H9 (cell line): ENCODE measurements at regions not wholly inside any gene's neighbourhood (a gene's known extent, or its start where the extent isn't known, plus 50 kb on each side); places are given as distances from the start of the nearest gene placed in this dataset.

Source experiments
- DNase-seq: peaks from one replicate; pipeline ENCODE4 v3.0.0-alpha.2; 2017
- H2AFZ ChIP-seq: one replicate; pipeline ENCODE4 v1.6.1; 2013; ENCODE audit warnings: mild to moderate bottlenecking, low read length, control low read depth, moderate library complexity
- H2AK5ac ChIP-seq: 2 replicates; pipeline ENCODE4 v1.6.1; 2013; ENCODE audit warnings: low read length, control low read depth, mixed read lengths; ENCODE audit not compliant: insufficient read length
- H2BK120ac ChIP-seq: one replicate; pipeline ENCODE4 v1.6.1; 2013; ENCODE audit warnings: low read depth, mild to moderate bottlenecking, low read length, control low read depth, inconsistent platforms; ENCODE audit not compliant: poor library complexity, severe bottlenecking
- H2BK12ac ChIP-seq: 2 replicates; pipeline ENCODE4 v1.6.1; 2013; ENCODE audit warnings: low read length, control low read depth, mixed read lengths, low read depth; ENCODE audit not compliant: insufficient read length
- H2BK15ac ChIP-seq: 2 replicates; pipeline ENCODE4 v1.6.1; 2013; ENCODE audit warnings: low read depth, low read length, control low read depth
- H2BK20ac ChIP-seq: one replicate; pipeline ENCODE4 v1.6.1; 2013; ENCODE audit warnings: low read depth, mild to moderate bottlenecking, low read length, control low read depth, inconsistent platforms; ENCODE audit not compliant: poor library complexity, severe bottlenecking
- H2BK5ac ChIP-seq: 2 replicates; pipeline ENCODE4 v1.6.1; 2013; ENCODE audit warnings: low read length, control low read depth, mixed read lengths; ENCODE audit not compliant: insufficient read length
- H3K14ac ChIP-seq: 2 replicates; pipeline ENCODE4 v1.6.1; 2013; ENCODE audit warnings: low read length, control low read depth; ENCODE audit not compliant: insufficient read depth
- H3K18ac ChIP-seq: 2 replicates; pipeline ENCODE4 v1.6.1; 2013; ENCODE audit warnings: low read depth, mild to moderate bottlenecking, mixed read lengths, low read length, control low read depth; ENCODE audit not compliant: insufficient read length
- H3K23ac ChIP-seq: 2 replicates; pipeline ENCODE4 v1.6.1; 2013; ENCODE audit warnings: low read length, control low read depth, mixed read lengths, low read depth; ENCODE audit not compliant: insufficient read length
- H3K23me2 ChIP-seq: 2 replicates; pipeline ENCODE4 v1.6.1; 2013; ENCODE audit warnings: low read depth, mild to moderate bottlenecking, mixed read lengths, low read length, control low read depth; ENCODE audit not compliant: insufficient read length, poor library complexity, severe bottlenecking
- H3K27ac ChIP-seq: 2 replicates; pipeline ENCODE4 v1.5.1; 2013; ENCODE audit warnings: low read length, control low read depth, mixed read lengths, low read depth; ENCODE audit not compliant: insufficient read length
- H3K27me3 ChIP-seq: 2 replicates; pipeline ENCODE4 v1.6.1; 2013; ENCODE audit warnings: low read length, control low read depth, inconsistent platforms; ENCODE audit not compliant: insufficient read depth
- H3K4ac ChIP-seq: 2 replicates; pipeline ENCODE4 v1.6.1; 2013; ENCODE audit warnings: low read depth, mild to moderate bottlenecking, control low read depth, inconsistent platforms, low read length, moderate library complexity
- H3K4me1 ChIP-seq: 2 replicates; pipeline ENCODE4 v1.6.1; 2013; ENCODE audit warnings: low read length, control low read depth, inconsistent platforms; ENCODE audit not compliant: insufficient read depth
- H3K4me2 ChIP-seq: 2 replicates; pipeline ENCODE4 v1.6.1; 2013; ENCODE audit warnings: low read length, control low read depth, mixed read lengths; ENCODE audit not compliant: insufficient read length, insufficient read depth
- H3K56ac ChIP-seq: 2 replicates; pipeline ENCODE4 v1.6.1; 2013; ENCODE audit warnings: low read depth, mild to moderate bottlenecking, mixed read lengths, low read length, control low read depth; ENCODE audit not compliant: insufficient read length
- H3K79me1 ChIP-seq: 2 replicates; pipeline ENCODE4 v1.6.1; 2013; ENCODE audit warnings: low read depth, mild to moderate bottlenecking, moderate library complexity, low read length, control low read depth, inconsistent platforms; ENCODE audit not compliant: insufficient read depth, poor library complexity, severe bottlenecking
- H3K79me2 ChIP-seq: 2 replicates; pipeline ENCODE4 v1.6.1; 2013; ENCODE audit warnings: low read length, control low read depth, inconsistent platforms; ENCODE audit not compliant: insufficient read depth
- H3K9ac ChIP-seq: 2 replicates; pipeline ENCODE4 v1.6.1; 2013; ENCODE audit warnings: low read length, control low read depth, mixed read lengths; ENCODE audit not compliant: insufficient read length; ENCODE audit errors: extremely low read depth
- H3K9me3 ChIP-seq: one replicate; pipeline ENCODE4 v1.6.1; 2013; ENCODE audit warnings: low read depth, low read length, inconsistent platforms; ENCODE audit not compliant: control insufficient read depth
- H3T11ph ChIP-seq: one replicate; pipeline ENCODE4 v1.6.1; 2013; ENCODE audit warnings: mild to moderate bottlenecking, low read length, control low read depth, inconsistent platforms
- H4K20me1 ChIP-seq: one replicate; pipeline ENCODE4 v1.6.1; 2013; ENCODE audit not compliant: control insufficient read depth, insufficient read length, insufficient read depth
- H4K5ac ChIP-seq: 2 replicates; pipeline ENCODE4 v1.6.1; 2013; ENCODE audit warnings: low read depth, mild to moderate bottlenecking, mixed read lengths, low read length, control low read depth; ENCODE audit not compliant: insufficient read length
- H4K8ac ChIP-seq: replicated peaks from 2 replicates; pipeline ENCODE4 v1.6.1; 2013; ENCODE audit warnings: low read length, control low read depth, mixed read lengths, low read depth; ENCODE audit not compliant: insufficient read length
- H4K91ac ChIP-seq: 2 replicates; pipeline ENCODE4 v1.6.1; 2013; ENCODE audit warnings: low read depth, mild to moderate bottlenecking, moderate library complexity, mixed read lengths, low read length, control low read depth; ENCODE audit not compliant: insufficient read length
- H3K27ac Mint-ChIP-seq, 3 experiments: 2 replicates in 2 of 3; 3 replicates in 1 of 3; pipeline ENCODE4 v1.8.0; 2020 to 2021; ENCODE audit warnings: mixed read lengths in 3 of 3, mild to moderate bottlenecking in 1 of 3, moderate library complexity in 1 of 3
- H3K27me3 Mint-ChIP-seq: 2 replicates; pipeline ENCODE4 v1.8.0; 2021; ENCODE audit warnings: low read depth, mild to moderate bottlenecking, moderate library complexity, mixed read lengths
- H3K36me3 Mint-ChIP-seq, 3 experiments: 2 replicates in 2 of 3; 3 replicates in 1 of 3; pipeline ENCODE4 v1.8.0; 2020 to 2021; ENCODE audit warnings: low read depth in 3 of 3, mixed read lengths in 3 of 3; ENCODE audit not compliant: insufficient read depth in 1 of 3
- H3K4me1 Mint-ChIP-seq, 2 experiments: 2 replicates each; pipeline ENCODE4 v1.8.0; 2020; ENCODE audit warnings: mixed read lengths in 2 of 2
- H3K4me3 Mint-ChIP-seq, 2 experiments: 2 replicates in 1 of 2; 3 replicates in 1 of 2; pipeline ENCODE4 v1.8.0; 2020 to 2021; ENCODE audit warnings: mild to moderate bottlenecking in 2 of 2, mixed read lengths in 2 of 2, moderate library complexity in 1 of 2
- H3K9me3 Mint-ChIP-seq, 2 experiments: 2 replicates in 1 of 2; 3 replicates in 1 of 2; pipeline ENCODE4 v1.8.0; 2020; ENCODE audit warnings: mild to moderate bottlenecking in 2 of 2, mixed read lengths in 2 of 2, moderate library complexity in 1 of 2
- whole genome bisulfite sequencing: extraction: QIAGEN DNeasy Blood & Tissue Kit; methylation state at CpG from one replicate; pipeline ENCODE4 v1.1.7; 2013; ENCODE audit warnings: missing lambda C conversion rate, low lambda C conversion rate, mixed read lengths; ENCODE audit not compliant: insufficient read length; ENCODE audit errors: extremely low coverage; 5-methylcytosine and 5-hydroxymethylcytosine counted together
- TF ChIP-seq, protein P1 (sequence below): fragments of 200-600 bp; sonication (generic); conservative IDR thresholded peaks from 3 replicates; pipeline ENCODE4 v1.8.0; 2021; ENCODE audit warnings: antibody characterized with exemption, mild to moderate bottlenecking

- no peak overlapping the region for H2AFZ ChIP-seq
- H3K4ac ChIP-seq, result no peak overlapping the region
- no peak for DNase-seq
- no peak overlapping the region for H3T11ph ChIP-seq
- no peak overlapping the region for H2BK20ac ChIP-seq
- H3K23ac ChIP-seq, result no peak overlapping the region
- no peaks in the 10 kb centered on the region for H4K20me1 ChIP-seq
- H3K27ac ChIP-seq, result peak overlapping the region; percentile 17
- Mint-ChIP-seq H3K4me1 (peaks cover 77 to 80% of the 10 kb centered on the region in 2 experiments), H3K27me3 (no peaks in the 10 kb centered on the region), H3K27ac (peak overlapping the region in 1 of 3 experiments; percentile 85; a peak in 2 of 7 replicates), H3K4me3 (no peak overlapping the region), H3K9me3 (no peaks in the 10 kb centered on the region), H3K36me3 (no peaks in the 10 kb centered on the region; a peak in 1 of 7 replicates)
- peaks cover 25% of the 10 kb centered on the region; the same call in 1 of the 2 replicates for H3K4me1 ChIP-seq
- no peak overlapping the region for H2BK12ac ChIP-seq
- H3K14ac ChIP-seq, result no peak overlapping the region
- no peak overlapping the region for H2BK15ac ChIP-seq
- no peak overlapping the region for H3K18ac ChIP-seq
- H2AK5ac ChIP-seq, result no peak overlapping the region
- H3K27me3 ChIP-seq, result no peaks in the 10 kb centered on the region
- H4K91ac ChIP-seq, result no peak overlapping the region
- no peak overlapping the region for H2BK120ac ChIP-seq
- no peaks in the 10 kb centered on the region for H3K79me2 ChIP-seq
- H4K5ac ChIP-seq, result no peak overlapping the region
- no peaks in the 10 kb centered on the region for H3K23me2 ChIP-seq
- no CpG with 5 or more reads among the region's 3 CpGs for WGBS
- no peak overlapping the region for H3K9ac ChIP-seq
- H3K9me3 ChIP-seq, result no peaks in the 10 kb centered on the region
- no peaks in the 10 kb centered on the region for H3K79me1 ChIP-seq
- TF ChIP-seq, protein P1, sequence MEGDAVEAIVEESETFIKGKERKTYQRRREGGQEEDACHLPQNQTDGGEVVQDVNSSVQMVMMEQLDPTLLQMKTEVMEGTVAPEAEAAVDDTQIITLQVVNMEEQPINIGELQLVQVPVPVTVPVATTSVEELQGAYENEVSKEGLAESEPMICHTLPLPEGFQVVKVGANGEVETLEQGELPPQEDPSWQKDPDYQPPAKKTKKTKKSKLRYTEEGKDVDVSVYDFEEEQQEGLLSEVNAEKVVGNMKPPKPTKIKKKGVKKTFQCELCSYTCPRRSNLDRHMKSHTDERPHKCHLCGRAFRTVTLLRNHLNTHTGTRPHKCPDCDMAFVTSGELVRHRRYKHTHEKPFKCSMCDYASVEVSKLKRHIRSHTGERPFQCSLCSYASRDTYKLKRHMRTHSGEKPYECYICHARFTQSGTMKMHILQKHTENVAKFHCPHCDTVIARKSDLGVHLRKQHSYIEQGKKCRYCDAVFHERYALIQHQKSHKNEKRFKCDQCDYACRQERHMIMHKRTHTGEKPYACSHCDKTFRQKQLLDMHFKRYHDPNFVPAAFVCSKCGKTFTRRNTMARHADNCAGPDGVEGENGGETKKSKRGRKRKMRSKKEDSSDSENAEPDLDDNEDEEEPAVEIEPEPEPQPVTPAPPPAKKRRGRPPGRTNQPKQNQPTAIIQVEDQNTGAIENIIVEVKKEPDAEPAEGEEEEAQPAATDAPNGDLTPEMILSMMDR, result no peak
- no peak overlapping the region for H3K4me2 ChIP-seq
- no peak overlapping the region for H3K56ac ChIP-seq
- no peak overlapping the region for H2BK5ac ChIP-seq
- H4K8ac ChIP-seq, result no peak overlapping the region
Observed at GRCh38 chr1:58003059-58003458, 543.5 kb downstream of the OMA1 start.
